Fibroblast of pulmonary artery (primary cell): ENCODE measurements at regions not wholly inside any gene's neighbourhood (a gene's known extent, or its start where the extent isn't known, plus 50 kb on each side); places are given as distances from the start of the nearest gene placed in this dataset.

ENCODE experiments used
- DNase-seq: peaks from one replicate; pipeline ENCODE4 v3.0.0-alpha.2; 2010; ENCODE audit warnings: low read depth
- H3K4me3 ChIP-seq: replicated peaks from 2 replicates; pipeline ENCODE4 v1.5.1; 2011; ENCODE audit warnings: low read depth, mild to moderate bottlenecking, control low read depth, low read length, moderate library complexity
- CTCF ChIP-seq: IDR thresholded peaks from 2 replicates; pipeline ENCODE4 v1.5.1; 2011; ENCODE audit warnings: mild to moderate bottlenecking, control low read depth, low read length, inconsistent platforms; ENCODE audit errors: missing control alignments

DNA sequence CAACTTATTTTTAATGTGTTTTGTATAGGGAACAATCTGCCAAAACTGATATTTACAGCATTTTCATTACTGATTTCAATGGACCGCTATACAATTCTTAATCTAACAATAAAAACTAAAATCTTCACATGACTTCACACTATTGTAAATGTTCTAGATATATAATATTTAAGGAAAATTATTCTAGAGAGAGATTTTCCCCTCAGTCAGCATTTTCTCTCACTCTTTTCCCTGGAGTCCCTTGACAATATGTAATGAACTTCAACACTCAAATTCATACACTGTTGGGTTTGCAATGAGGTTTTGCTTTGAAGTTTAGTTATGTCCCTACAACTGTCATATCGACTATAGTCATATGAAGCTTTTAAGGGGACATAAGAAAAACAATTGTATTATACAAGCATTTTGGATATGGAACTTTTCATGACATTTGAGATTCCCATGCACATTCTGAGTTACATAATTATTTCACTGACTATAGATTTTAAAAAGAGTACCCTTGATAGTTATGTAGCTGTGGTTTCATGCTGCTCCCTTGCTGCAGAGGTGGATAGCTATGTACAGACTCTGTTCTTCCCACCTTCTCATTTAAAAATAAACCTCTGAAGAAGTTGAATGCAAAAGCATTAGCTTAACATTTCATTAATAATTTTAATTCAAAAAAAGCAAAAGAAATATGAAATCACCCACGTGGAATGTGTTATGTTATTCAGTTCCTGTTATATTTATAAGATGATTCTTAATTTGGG, 338.5 kb downstream of the AKAIN1 start:
- DNase-seq: no peak
- TF ChIP-seq CTCF: no peak
- H3K4me3 ChIP-seq: no peak overlapping the region

DNA sequence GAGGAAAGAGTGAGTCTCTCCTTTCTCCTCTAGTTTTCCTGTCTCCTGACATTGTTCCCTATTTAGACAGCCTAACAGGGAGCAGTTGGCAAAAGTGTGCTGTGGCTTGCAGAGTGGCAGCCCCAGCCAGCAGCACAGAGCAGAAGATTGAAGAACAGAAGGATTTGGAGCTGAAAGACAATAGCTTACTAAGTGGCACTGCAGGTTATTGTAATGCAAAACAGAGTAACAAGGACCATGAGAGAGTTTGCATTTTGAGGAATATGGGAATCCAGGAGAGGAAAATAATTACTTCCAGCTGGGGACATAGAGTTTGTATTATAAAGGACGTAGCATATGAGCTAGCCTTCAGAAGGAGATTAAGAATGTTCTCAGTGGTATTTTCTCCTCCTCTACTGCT, 342.4 kb downstream of the AKAIN1 start:
- TF ChIP-seq CTCF: no peak

GRCh38 chr18:4851301-4851976, 345.6 kb downstream of the AKAIN1 start:
- H3K4me3 ChIP-seq: no peak overlapping the region
- TF ChIP-seq CTCF: no peak
- no peak for DNase-seq

More for the DNA sequence above, 342.4 kb downstream of the AKAIN1 start:
- no peak for DNase-seq
- H3K4me3 ChIP-seq: no peak overlapping the region

- H3K4me3 ChIP-seq: no peak overlapping the region
- TF ChIP-seq CTCF: no peak
- DNase-seq: no peak
These were observed 350.0 kb downstream of the AKAIN1 start for GRCh38 chr18:4847056-4847455.

- no peak for TF ChIP-seq CTCF
- no peak overlapping the region for H3K4me3 ChIP-seq
These were observed 352.7 kb downstream of the AKAIN1 start for GRCh38 chr18:4844320-4844719.

DNA sequence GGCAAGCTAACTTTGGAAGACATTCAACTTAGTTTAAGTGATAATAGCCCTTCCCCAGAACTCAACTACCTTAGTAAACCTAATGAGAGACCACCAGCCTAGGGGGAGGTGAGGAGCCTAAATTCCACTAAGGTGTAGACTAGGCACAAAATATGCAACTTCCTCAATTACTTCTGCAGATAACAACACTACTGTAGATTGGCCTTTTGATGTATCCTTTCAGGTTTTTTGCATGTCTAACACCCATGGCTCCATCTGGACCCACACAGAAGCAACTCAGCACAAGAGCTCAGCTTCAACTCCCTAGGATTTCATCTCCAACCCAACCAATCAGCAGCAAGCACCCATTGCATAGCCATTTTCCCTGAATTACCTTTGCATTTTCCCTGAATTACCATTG, 353.3 kb downstream of the AKAIN1 start:
- TF ChIP-seq CTCF: no peak
- H3K4me3 ChIP-seq: no peak overlapping the region
- no peak for DNase-seq

More at GRCh38 chr18:4844320-4844719, 352.7 kb downstream of the AKAIN1 start:
- no peak for DNase-seq

- no peak for TF ChIP-seq CTCF
- no peak for DNase-seq
- no peak overlapping the region for H3K4me3 ChIP-seq
These were observed 354.3 kb downstream of the AKAIN1 start for GRCh38 chr18:4842751-4843150.
